Mesendoderm (in vitro differentiated cells): ENCODE measurements at regions not wholly inside any gene's neighbourhood (a gene's known extent, or its start where the extent isn't known, plus 50 kb on each side); places are given as distances from the start of the nearest gene placed in this dataset.

ENCODE experiments used
- DNase-seq: peaks from one replicate; pipeline ENCODE4 v3.0.0; 2013
- H2AK5ac ChIP-seq: 2 replicates; pipeline ENCODE4 v1.6.1; 2013; ENCODE audit warnings: low read length, inconsistent platforms
- H2BK120ac ChIP-seq: 2 replicates; pipeline ENCODE4 v1.6.1; 2013; ENCODE audit warnings: low read depth, mild to moderate bottlenecking, low read length, moderate library complexity, mixed read lengths
- H2BK15ac ChIP-seq: replicated peaks from 2 replicates; pipeline ENCODE4 v1.6.1; 2013; ENCODE audit warnings: low read depth, mild to moderate bottlenecking, moderate library complexity
- H2BK5ac ChIP-seq: 2 replicates; pipeline ENCODE4 v1.6.1; 2013; ENCODE audit warnings: low read length, inconsistent platforms
- H3K18ac ChIP-seq: 2 replicates; pipeline ENCODE4 v1.6.1; 2013; ENCODE audit warnings: mild to moderate bottlenecking, low read length, mixed read lengths
- H3K23ac ChIP-seq: one replicate; pipeline ENCODE4 v1.6.1; 2013; ENCODE audit warnings: low read length
- H3K27ac ChIP-seq: 2 replicates; pipeline ENCODE4 v1.5.1; 2013; ENCODE audit warnings: low read depth, mild to moderate bottlenecking, inconsistent platforms, low read length, moderate library complexity
- H3K27me3 ChIP-seq: 2 replicates; pipeline ENCODE4 v1.6.1; 2013; ENCODE audit warnings: low read length, control low read depth, mild to moderate bottlenecking, inconsistent platforms; ENCODE audit not compliant: insufficient read depth, poor library complexity
- H3K36me3 ChIP-seq: 2 replicates; pipeline ENCODE4 v1.6.1; 2013; ENCODE audit warnings: low read length, inconsistent platforms; ENCODE audit not compliant: control insufficient read depth, insufficient read depth
- H3K4ac ChIP-seq: one replicate; pipeline ENCODE4 v1.6.1; 2013; ENCODE audit warnings: low read depth, mild to moderate bottlenecking, low read length, moderate library complexity
- H3K4me1 ChIP-seq: 2 replicates; pipeline ENCODE4 v1.6.1; 2013; ENCODE audit warnings: low read depth, low read length, inconsistent platforms; ENCODE audit not compliant: control insufficient read depth
- H3K4me2 ChIP-seq: 2 replicates; pipeline ENCODE4 v1.6.1; 2013; ENCODE audit warnings: low read length
- H3K4me3 ChIP-seq: 2 replicates; pipeline ENCODE4 v1.5.1; 2013; ENCODE audit warnings: mild to moderate bottlenecking, low read length
- H3K56ac ChIP-seq: one replicate; pipeline ENCODE4 v1.6.1; 2013; ENCODE audit warnings: low read length
- H3K79me1 ChIP-seq: 2 replicates; pipeline ENCODE4 v1.6.1; 2013; ENCODE audit warnings: low read length, inconsistent platforms
- H3K79me2 ChIP-seq: 2 replicates; pipeline ENCODE4 v1.6.1; 2013; ENCODE audit warnings: mild to moderate bottlenecking, low read length; ENCODE audit not compliant: control insufficient read depth, insufficient read depth
- H3K9ac ChIP-seq: 2 replicates; pipeline ENCODE4 v1.6.1; 2013; ENCODE audit warnings: low read length, inconsistent platforms
- H4K5ac ChIP-seq: one replicate; pipeline ENCODE4 v1.6.1; 2013; ENCODE audit warnings: low read length
- H4K8ac ChIP-seq: one replicate; pipeline ENCODE4 v1.6.1; 2013; ENCODE audit warnings: low read depth, mild to moderate bottlenecking, control low read depth, low read length, moderate library complexity
- WGBS: extraction: QIAGEN DNeasy Blood & Tissue Kit; methylation state at CpG from one replicate; pipeline ENCODE4 v1.1.7; 2013; ENCODE audit warnings: low lambda C conversion rate, missing lambda C conversion rate; ENCODE audit not compliant: insufficient coverage; ENCODE audit errors: extremely low coverage; 5-methylcytosine and 5-hydroxymethylcytosine counted together

DNA sequence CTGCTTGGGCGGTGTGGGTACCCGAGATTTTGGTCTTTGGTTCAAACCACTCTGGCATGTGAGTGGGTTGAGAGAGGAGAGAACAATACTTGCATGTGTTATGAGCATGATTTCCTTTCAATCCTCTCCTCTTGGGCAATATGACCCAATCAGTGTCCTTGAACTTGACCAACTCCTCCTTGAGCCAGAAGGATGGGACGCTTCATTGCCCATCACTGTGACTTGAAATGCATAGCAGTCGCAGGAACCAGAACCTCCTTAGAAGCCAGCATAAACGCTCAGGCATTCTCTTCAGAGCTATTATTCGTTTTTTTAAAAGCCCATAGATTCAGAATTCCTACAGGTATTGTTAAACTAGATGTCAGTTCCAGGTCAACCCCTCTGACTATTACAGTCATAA is 367.4 kb downstream of the HAPSTR1 start:
- Histone ChIP-seq H4K5ac (no peak overlapping the region), H4K8ac (no peak overlapping the region), H3K27me3 (no peaks in the 10 kb centered on the region), H3K56ac (no peak overlapping the region), H2BK5ac (no peak overlapping the region), H3K36me3 (no peaks in the 10 kb centered on the region), H3K79me2 (no peaks in the 10 kb centered on the region), H3K4me1 (no peaks in the 10 kb centered on the region), H2BK120ac (no peak overlapping the region), H3K4ac (no peak overlapping the region), H3K9ac (no peak overlapping the region), H2BK15ac (no peak overlapping the region), H3K4me2 (no peak overlapping the region), H3K27ac (no peak overlapping the region), H3K79me1 (no peaks in the 10 kb centered on the region), H3K23ac (no peak overlapping the region), H2AK5ac (no peak overlapping the region), H3K4me3 (no peak overlapping the region), H3K18ac (no peak overlapping the region)
- no CpG with 5 or more reads among the region's 6 CpGs for WGBS
- DNase-seq: no peak

GRCh38 chr16:9462984-9463383 is 371.5 kb downstream of the HAPSTR1 start:
- H2BK120ac ChIP-seq: no peak overlapping the region
- no CpG with 5 or more reads among the region's 7 CpGs for WGBS
- no peaks in the 10 kb centered on the region for H3K79me2 ChIP-seq
- H3K4me2 ChIP-seq: no peak overlapping the region
- no peak overlapping the region for H4K5ac ChIP-seq
- no peak overlapping the region for H3K27ac ChIP-seq
- no peak overlapping the region for H3K23ac ChIP-seq
- no peaks in the 10 kb centered on the region for H3K36me3 ChIP-seq
- H3K4me3 ChIP-seq: no peak overlapping the region
- no peak overlapping the region for H3K4ac ChIP-seq
- no peak overlapping the region for H3K18ac ChIP-seq
- H3K79me1 ChIP-seq: no peaks in the 10 kb centered on the region
- H3K4me1 ChIP-seq: no peaks in the 10 kb centered on the region
- H2BK15ac ChIP-seq: no peak overlapping the region
- H4K8ac ChIP-seq: no peak overlapping the region
- H3K9ac ChIP-seq: no peak overlapping the region
- H2BK5ac ChIP-seq: no peak overlapping the region
- no peaks in the 10 kb centered on the region for H3K27me3 ChIP-seq
- H3K56ac ChIP-seq: no peak overlapping the region
- H2AK5ac ChIP-seq: no peak overlapping the region
- no peak for DNase-seq

DNA sequence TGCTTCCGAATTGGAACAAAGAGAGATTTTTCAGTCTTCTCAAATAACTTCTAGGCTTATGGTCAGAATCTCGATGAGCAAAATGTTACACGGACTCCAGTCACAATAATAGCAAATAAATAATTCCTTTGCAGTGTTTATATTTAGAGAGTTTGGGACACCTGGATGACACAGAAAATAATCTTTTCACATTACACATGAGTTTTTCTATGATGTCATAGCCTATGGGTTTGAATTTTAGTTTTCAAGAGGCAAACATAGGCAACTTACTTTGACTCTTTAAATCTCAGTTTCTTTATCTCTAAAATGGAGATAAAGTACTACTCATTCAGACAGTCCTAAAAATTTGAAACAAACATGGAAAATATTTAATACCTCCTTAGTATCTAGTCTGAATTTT is 372.0 kb downstream of the HAPSTR1 start:
- Histone ChIP-seq H3K23ac (no peak overlapping the region), H3K79me1 (no peaks in the 10 kb centered on the region), H3K4ac (no peak overlapping the region), H4K5ac (no peak overlapping the region), H3K79me2 (no peaks in the 10 kb centered on the region), H3K4me3 (no peak overlapping the region), H3K18ac (no peak overlapping the region), H3K36me3 (no peaks in the 10 kb centered on the region), H3K27ac (no peak overlapping the region), H3K56ac (no peak overlapping the region), H2BK15ac (no peak overlapping the region), H3K27me3 (no peaks in the 10 kb centered on the region), H3K9ac (no peak overlapping the region), H2AK5ac (no peak overlapping the region), H3K4me2 (no peak overlapping the region), H3K4me1 (no peaks in the 10 kb centered on the region), H2BK120ac (no peak overlapping the region), H4K8ac (no peak overlapping the region), H2BK5ac (no peak overlapping the region)
- no CpG with 5 or more reads among the region's 3 CpGs for WGBS
- DNase-seq: no peak

- Histone ChIP-seq H2BK5ac (no peak overlapping the region), H3K27ac (no peak overlapping the region), H2BK15ac (no peak overlapping the region), H3K36me3 (no peaks in the 10 kb centered on the region), H4K8ac (no peak overlapping the region), H3K4me1 (no peaks in the 10 kb centered on the region), H3K4ac (no peak overlapping the region), H2AK5ac (no peak overlapping the region), H3K4me3 (no peak overlapping the region), H3K79me2 (no peaks in the 10 kb centered on the region), H3K23ac (no peak overlapping the region), H3K79me1 (no peaks in the 10 kb centered on the region), H3K9ac (no peak overlapping the region), H3K4me2 (no peak overlapping the region), H3K56ac (no peak overlapping the region), H3K18ac (no peak overlapping the region), H2BK120ac (no peak overlapping the region), H4K5ac (no peak overlapping the region), H3K27me3 (no peaks in the 10 kb centered on the region)
- no peak for DNase-seq
- no CpG with 5 or more reads among the region's 4 CpGs for WGBS
Observed at GRCh38 chr16:9465161-9465560, 373.7 kb downstream of the HAPSTR1 start.

- H2BK120ac ChIP-seq: no peak overlapping the region
Observed at GRCh38 chr16:9469512-9469911, 378.1 kb downstream of the HAPSTR1 start.

GRCh38 chr16:9476744-9477143 is 385.3 kb downstream of the HAPSTR1 start:
- no peaks in the 10 kb centered on the region for H3K4me1 ChIP-seq
- no peak overlapping the region for H3K56ac ChIP-seq
- WGBS: no CpG with 5 or more reads among the region's 3 CpGs
- H4K5ac ChIP-seq: no peak overlapping the region
- H4K8ac ChIP-seq: no peak overlapping the region
- H2BK120ac ChIP-seq: no peak overlapping the region
- H3K4ac ChIP-seq: no peak overlapping the region
- no peak overlapping the region for H3K9ac ChIP-seq
- no peak overlapping the region for H3K4me3 ChIP-seq
- H3K18ac ChIP-seq: no peak overlapping the region
- H3K36me3 ChIP-seq: no peaks in the 10 kb centered on the region
- no peaks in the 10 kb centered on the region for H3K79me2 ChIP-seq
- H3K23ac ChIP-seq: no peak overlapping the region
- H3K27me3 ChIP-seq: no peaks in the 10 kb centered on the region
- no peak overlapping the region for H2BK15ac ChIP-seq
- no peak overlapping the region for H2AK5ac ChIP-seq
- H3K4me2 ChIP-seq: no peak overlapping the region
- no peaks in the 10 kb centered on the region for H3K79me1 ChIP-seq
- H3K27ac ChIP-seq: no peak overlapping the region
- DNase-seq: no peak
- no peak overlapping the region for H2BK5ac ChIP-seq

More at GRCh38 chr16:9469512-9469911, 378.1 kb downstream of the HAPSTR1 start:
- Histone ChIP-seq H4K8ac (no peak overlapping the region), H3K18ac (no peak overlapping the region), H3K4ac (no peak overlapping the region), H2BK5ac (no peak overlapping the region), H3K23ac (no peak overlapping the region), H3K36me3 (no peaks in the 10 kb centered on the region), H3K79me1 (no peaks in the 10 kb centered on the region), H3K27me3 (no peaks in the 10 kb centered on the region), H3K79me2 (no peaks in the 10 kb centered on the region), H3K4me2 (no peak overlapping the region), H3K4me3 (no peak overlapping the region), H3K56ac (no peak overlapping the region), H2BK15ac (no peak overlapping the region), H4K5ac (no peak overlapping the region), H2AK5ac (no peak overlapping the region), H3K9ac (no peak overlapping the region), H3K27ac (no peak overlapping the region), H3K4me1 (no peaks in the 10 kb centered on the region)
- no peak for DNase-seq
